ENCODE measurements at regions not wholly inside any gene's neighbourhood (a gene's known extent, or its start where the extent isn't known, plus 50 kb on each side); places are given as distances from the start of the nearest gene placed in this dataset.
"Not testable (repeated sequence)": the region's sequence is repeated elsewhere in the genome, so short reads cannot be mapped to it uniquely, and the experiment has no call there.

DNA sequence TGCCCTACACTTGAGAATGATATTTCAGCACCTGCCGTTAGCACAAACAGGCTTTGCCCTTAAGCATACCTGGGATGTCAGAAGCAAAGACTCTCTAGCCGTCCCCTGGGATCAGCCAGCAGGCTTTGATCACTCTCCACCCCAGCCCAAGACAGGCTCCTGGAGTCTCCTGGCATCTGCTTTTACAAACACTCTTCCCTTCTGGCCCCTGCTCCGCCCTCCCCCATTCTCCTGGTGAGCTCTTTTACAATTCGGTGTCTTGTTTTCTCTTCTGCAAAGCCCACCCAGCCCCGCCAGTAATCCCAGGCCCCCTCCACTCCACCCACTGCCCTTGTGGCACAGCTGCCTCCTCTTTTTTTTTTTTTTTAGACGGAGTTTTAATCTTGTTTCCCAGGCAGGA, 50.4 kb downstream of the KATNIP start:
- no peak overlapping the region for H3K9ac ChIP-seq (ENCODE audit: extremely low read depth, low read length, poor library complexity, severe bottlenecking)
- no peaks in the 10 kb centered on the region for H3K9me3 Mint-ChIP-seq
- H3K36me3 ChIP-seq (ENCODE audit: control insufficient read depth, insufficient read depth, low read length), result peaks cover 5% of the 10 kb centered on the region
- peak; percentile 76 for DNase-seq
- no peak overlapping the region for H3K27ac ChIP-seq (ENCODE audit: low read depth, low read length)
- peak overlapping the region; percentile 50 for H3K27ac Mint-ChIP-seq
- no peaks in the 10 kb centered on the region for H3K27me3 Mint-ChIP-seq (ENCODE audit: insufficient read depth)
- H3K4me3 ChIP-seq (ENCODE audit: low read length), result no peak overlapping the region
- H3K4me3 Mint-ChIP-seq, result peak overlapping the region; percentile 10
- no peaks in the 10 kb centered on the region for H3K36me3 Mint-ChIP-seq (ENCODE audit: low read depth)
- H3K9me3 ChIP-seq (ENCODE audit: control insufficient read depth, low read length), result no peaks in the 10 kb centered on the region
- H3K4me1 Mint-ChIP-seq, result peaks cover 31% of the 10 kb centered on the region
- TF ChIP-seq, protein P1, sequence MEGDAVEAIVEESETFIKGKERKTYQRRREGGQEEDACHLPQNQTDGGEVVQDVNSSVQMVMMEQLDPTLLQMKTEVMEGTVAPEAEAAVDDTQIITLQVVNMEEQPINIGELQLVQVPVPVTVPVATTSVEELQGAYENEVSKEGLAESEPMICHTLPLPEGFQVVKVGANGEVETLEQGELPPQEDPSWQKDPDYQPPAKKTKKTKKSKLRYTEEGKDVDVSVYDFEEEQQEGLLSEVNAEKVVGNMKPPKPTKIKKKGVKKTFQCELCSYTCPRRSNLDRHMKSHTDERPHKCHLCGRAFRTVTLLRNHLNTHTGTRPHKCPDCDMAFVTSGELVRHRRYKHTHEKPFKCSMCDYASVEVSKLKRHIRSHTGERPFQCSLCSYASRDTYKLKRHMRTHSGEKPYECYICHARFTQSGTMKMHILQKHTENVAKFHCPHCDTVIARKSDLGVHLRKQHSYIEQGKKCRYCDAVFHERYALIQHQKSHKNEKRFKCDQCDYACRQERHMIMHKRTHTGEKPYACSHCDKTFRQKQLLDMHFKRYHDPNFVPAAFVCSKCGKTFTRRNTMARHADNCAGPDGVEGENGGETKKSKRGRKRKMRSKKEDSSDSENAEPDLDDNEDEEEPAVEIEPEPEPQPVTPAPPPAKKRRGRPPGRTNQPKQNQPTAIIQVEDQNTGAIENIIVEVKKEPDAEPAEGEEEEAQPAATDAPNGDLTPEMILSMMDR (conservative IDR thresholded peaks at IDR 0.05), result no peak
- H3K27me3 ChIP-seq (ENCODE audit: control insufficient read depth, insufficient read depth, low read length, poor library complexity, severe bottlenecking), result no peaks in the 10 kb centered on the region
- WGBS, 2 experiments (ENCODE audit: insufficient coverage in 1 of 2, insufficient read length in 1 of 2), result 43 to 60% methylated on average over 4 to 6 of the region's 6 CpGs
- peaks cover 10% of the 10 kb centered on the region for H3K4me1 ChIP-seq (ENCODE audit: control insufficient read depth, insufficient read depth, low read length)

GRCh38 chr16:27602103-27602502, 52.2 kb downstream of the KATNIP start:
- Mint-ChIP-seq H3K4me1 (peaks cover 21% of the 10 kb centered on the region), H3K36me3 (ENCODE audit: low read depth) (peaks cover 7% of the 10 kb centered on the region), H3K9me3 (no peaks in the 10 kb centered on the region), H3K4me3 (no peak overlapping the region), H3K27ac (peak overlapping the region; percentile 59), H3K27me3 (ENCODE audit: insufficient read depth) (no peaks in the 10 kb centered on the region)
- H3K4me3 ChIP-seq (ENCODE audit: low read length), result no peak overlapping the region
- WGBS, 2 experiments (ENCODE audit: insufficient coverage in 1 of 2, insufficient read length in 1 of 2), result 92% methylated on average over 4 of the region's 4 CpGs; no CpG with 5 or more reads in 1 of the 2 experiments
- H3K9ac ChIP-seq (ENCODE audit: extremely low read depth, low read length, poor library complexity, severe bottlenecking), result no peak overlapping the region
- H3K36me3 ChIP-seq (ENCODE audit: control insufficient read depth, insufficient read depth, low read length), result peaks cover 5% of the 10 kb centered on the region
- H3K4me1 ChIP-seq (ENCODE audit: control insufficient read depth, insufficient read depth, low read length), result peaks cover 7% of the 10 kb centered on the region
- no peak for DNase-seq
- no peak overlapping the region for H3K27ac ChIP-seq (ENCODE audit: low read depth, low read length)
- TF ChIP-seq, protein P1 (conservative IDR thresholded peaks at IDR 0.05), result no peak
- H3K27me3 ChIP-seq (ENCODE audit: control insufficient read depth, insufficient read depth, low read length, poor library complexity, severe bottlenecking), result no peaks in the 10 kb centered on the region
- no peaks in the 10 kb centered on the region for H3K9me3 ChIP-seq (ENCODE audit: control insufficient read depth, low read length)

DNA sequence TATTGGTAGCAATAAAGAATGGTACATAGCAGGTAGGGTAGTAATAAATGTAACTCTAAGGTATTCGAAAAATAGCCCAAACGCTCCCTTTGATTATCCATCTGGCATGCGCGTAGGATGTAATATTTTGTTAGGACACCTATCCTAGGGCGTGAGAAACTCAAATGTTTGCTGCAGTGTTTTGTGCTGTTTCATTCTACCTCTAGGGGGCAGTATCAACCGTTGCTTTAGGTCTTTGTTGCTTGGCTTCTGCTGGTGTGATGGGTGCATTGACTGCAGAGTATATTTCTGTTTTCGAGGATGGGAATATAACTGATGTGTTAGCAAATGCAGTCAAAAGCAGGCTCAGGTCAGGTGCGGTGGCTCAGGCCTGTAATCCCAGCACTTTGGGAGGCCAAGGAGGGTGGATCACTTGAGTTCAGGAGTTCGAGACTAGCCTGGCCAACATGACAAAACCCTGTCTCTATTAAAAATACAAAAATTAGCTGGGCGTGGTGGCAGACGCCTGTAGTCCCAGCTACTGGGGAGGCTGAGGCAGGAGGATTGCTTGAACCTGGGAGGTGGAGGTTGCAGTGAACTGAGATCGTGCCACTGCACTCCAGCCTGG, 55.7 kb downstream of the KATNIP start:
- Mint-ChIP-seq H3K4me1 (peaks cover 15% of the 10 kb centered on the region), H3K36me3 (ENCODE audit: low read depth) (peaks cover 18% of the 10 kb centered on the region)
- DNase-seq, result peak; percentile 70
- H3K27me3 ChIP-seq (ENCODE audit: control insufficient read depth, insufficient read depth, low read length, poor library complexity, severe bottlenecking); H3K4me1 ChIP-seq (ENCODE audit: control insufficient read depth, insufficient read depth, low read length); H3K4me3 Mint-ChIP-seq; H3K27me3 Mint-ChIP-seq (ENCODE audit: insufficient read depth); H3K27ac Mint-ChIP-seq; H3K9me3 ChIP-seq (ENCODE audit: control insufficient read depth, low read length); H3K4me3 ChIP-seq (ENCODE audit: low read length); H3K9ac ChIP-seq (ENCODE audit: extremely low read depth, low read length, poor library complexity, severe bottlenecking); H3K36me3 ChIP-seq (ENCODE audit: control insufficient read depth, insufficient read depth, low read length); H3K9me3 Mint-ChIP-seq; H3K27ac ChIP-seq (ENCODE audit: low read depth, low read length): not testable (repeated sequence)
- TF ChIP-seq, protein P1 (conservative IDR thresholded peaks at IDR 0.05), result peak; percentile 88
- 70 to 73% methylated on average over 10 to 12 of the region's 12 CpGs for WGBS, 2 experiments (ENCODE audit: insufficient coverage in 1 of 2, insufficient read length in 1 of 2)
